GM12891 (cell line): ENCODE measurements at regions not wholly inside any gene's neighbourhood (a gene's known extent, or its start where the extent isn't known, plus 50 kb on each side); places are given as distances from the start of the nearest gene placed in this dataset.

Source experiments
- PAX5 ChIP-seq: IDR thresholded peaks from 2 replicates; pipeline ENCODE4 v1.6.1; 2011; ENCODE audit warnings: low read length, moderate library complexity, mild to moderate bottlenecking; ENCODE audit not compliant: insufficient read depth, severe bottlenecking
- POLR2A ChIP-seq: IDR thresholded peaks from 2 replicates; pipeline ENCODE4 v1.6.1; 2011; ENCODE audit warnings: low read depth, low read length, control low read depth
- POLR2AphosphoS5 ChIP-seq: IDR thresholded peaks from 2 replicates; pipeline ENCODE4 v1.6.1; 2011; ENCODE audit warnings: low read depth, low read length, control low read depth
- SPI1 ChIP-seq: IDR thresholded peaks from 2 replicates; pipeline ENCODE4 v1.6.1; 2011; ENCODE audit warnings: low read depth, low read length, control low read depth
- TAF1 ChIP-seq: IDR thresholded peaks from 2 replicates; pipeline ENCODE4 v1.6.1; 2011; ENCODE audit warnings: low read depth, low read length, control low read depth

GRCh38 chr20:51890003-51890402, 87.7 kb upstream of the SALL4 start:
- no peak for TF ChIP-seq TAF1
- no peak for TF ChIP-seq POLR2AphosphoS5
- no peak for TF ChIP-seq POLR2A
- no peak for TF ChIP-seq SPI1
- TF ChIP-seq PAX5 = no peak
